ENCODE measurements at regions not wholly inside any gene's neighbourhood (a gene's known extent, or its start where the extent isn't known, plus 50 kb on each side); places are given as distances from the start of the nearest gene placed in this dataset.

GRCh38 chr4:148883435-148883834 is 441.2 kb upstream of the NR3C2 start:
- Histone ChIP-seq H3K4me1 (ENCODE audit: low read depth) (peaks cover 3% of the 10 kb centered on the region), H3K4me3 (no peak overlapping the region), H3K9me3 (no peaks in the 10 kb centered on the region), H3K36me3 (ENCODE audit: low read depth) (no peaks in the 10 kb centered on the region)
- DNase-seq = no peak
- intact Hi-C loops (cut with DNase I, micrococcal nuclease) = no loop called here
- TF ChIP-seq CTCF (IDR thresholded peaks at IDR 0.05) = no peak
- no peak for ATAC-seq

GRCh38 chr4:148881860-148882643 is 439.8 kb upstream of the NR3C2 start:
- Histone ChIP-seq H3K36me3 (ENCODE audit: low read depth) (no peaks in the 10 kb centered on the region), H3K4me3 (no peak overlapping the region), H3K9me3 (no peaks in the 10 kb centered on the region), H3K4me1 (ENCODE audit: low read depth) (peaks cover 3% of the 10 kb centered on the region)
- intact Hi-C loops (cut with DNase I, micrococcal nuclease) = no loop called here
- DNase-seq = peak in 1 of 3 donors; percentile 31
- ATAC-seq = peak; percentile 85
- no peak for TF ChIP-seq CTCF (IDR thresholded peaks at IDR 0.05)

- peak in 2 of 3 donors; percentile 35 to 36 for DNase-seq
Observed at GRCh38 chr4:148874331-148874730, 432.1 kb upstream of the NR3C2 start.

GRCh38 chr4:148868191-148868590 is 426.0 kb upstream of the NR3C2 start:
- H3K9me3 ChIP-seq = no peaks in the 10 kb centered on the region
- no peak overlapping the region for H3K4me3 ChIP-seq
- no peak for TF ChIP-seq CTCF (IDR thresholded peaks at IDR 0.05)
- intact Hi-C loops (cut with DNase I, micrococcal nuclease) = no loop called here
- DNase-seq = no peak
- no peak for ATAC-seq
- H3K4me1 ChIP-seq (ENCODE audit: low read depth) = no peaks in the 10 kb centered on the region
- no peaks in the 10 kb centered on the region for H3K36me3 ChIP-seq (ENCODE audit: low read depth)

More at GRCh38 chr4:148874331-148874730, 432.1 kb upstream of the NR3C2 start:
- Histone ChIP-seq H3K9me3 (no peaks in the 10 kb centered on the region), H3K4me1 (ENCODE audit: low read depth) (no peaks in the 10 kb centered on the region), H3K36me3 (ENCODE audit: low read depth) (no peaks in the 10 kb centered on the region), H3K4me3 (no peak overlapping the region)
- TF ChIP-seq CTCF (IDR thresholded peaks at IDR 0.05) = no peak
- ATAC-seq = peak; percentile 89
- intact Hi-C loops (cut with DNase I, micrococcal nuclease) = no loop called here

GRCh38 chr4:148866666-148867065 is 424.5 kb upstream of the NR3C2 start:
- ATAC-seq (no peak), DNase-seq (no peak)
- H3K9me3 ChIP-seq = no peaks in the 10 kb centered on the region
- intact Hi-C loops (cut with DNase I, micrococcal nuclease) = no loop called here
- H3K36me3 ChIP-seq (ENCODE audit: low read depth) = no peaks in the 10 kb centered on the region
- H3K4me1 ChIP-seq (ENCODE audit: low read depth) = no peaks in the 10 kb centered on the region
- no peak overlapping the region for H3K4me3 ChIP-seq
- no peak for TF ChIP-seq CTCF (IDR thresholded peaks at IDR 0.05)

All from mucosa of descending colon (tissue), 3 donors.